Stimulated activated naive CD8-positive, alpha-beta T cell treated with anti-CD3 and anti-CD28 coated beads, Interleukin-15, Interleukin-2, amounts not matched to agents 100 U/mL and 50 U/mL, for 24 hours (primary cell): ENCODE measurements at regions not wholly inside any gene's neighbourhood (a gene's known extent, or its start where the extent isn't known, plus 50 kb on each side); places are given as distances from the start of the nearest gene placed in this dataset.

ENCODE experiments used
- ATAC-seq: fragments of 150-1000 bp; cut with Tn5 transposase; one replicate; pipeline ENCODE4 v1.10.0; 2021
- DNase-seq: peaks from one replicate; pipeline ENCODE4 v3.0.0; 2021

DNA sequence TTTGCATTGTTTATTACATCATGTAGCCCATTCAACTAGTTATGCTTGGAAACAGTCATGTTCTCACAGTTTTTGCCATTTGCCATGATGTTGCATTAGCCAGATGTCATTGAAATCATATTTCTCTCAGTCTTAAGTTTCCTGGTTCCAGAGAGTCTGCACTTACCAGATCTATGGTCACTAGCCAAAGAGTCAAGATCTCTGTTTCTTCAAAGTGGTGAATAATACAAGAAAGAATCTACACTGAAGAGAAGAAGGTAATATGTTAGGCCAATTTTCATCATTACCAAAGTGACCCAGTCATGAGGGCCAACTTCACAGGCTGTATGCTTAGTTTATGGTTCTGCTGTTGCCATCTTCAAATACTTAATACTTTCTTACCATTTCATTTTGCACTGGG is 89.0 kb upstream of the PHYHIPL start:
- DNase-seq, result no peak
- no peak for ATAC-seq

- no peak for ATAC-seq
- no peak for DNase-seq
Observed at GRCh38 chr10:59088912-59089573, 87.4 kb upstream of the PHYHIPL start.

DNA sequence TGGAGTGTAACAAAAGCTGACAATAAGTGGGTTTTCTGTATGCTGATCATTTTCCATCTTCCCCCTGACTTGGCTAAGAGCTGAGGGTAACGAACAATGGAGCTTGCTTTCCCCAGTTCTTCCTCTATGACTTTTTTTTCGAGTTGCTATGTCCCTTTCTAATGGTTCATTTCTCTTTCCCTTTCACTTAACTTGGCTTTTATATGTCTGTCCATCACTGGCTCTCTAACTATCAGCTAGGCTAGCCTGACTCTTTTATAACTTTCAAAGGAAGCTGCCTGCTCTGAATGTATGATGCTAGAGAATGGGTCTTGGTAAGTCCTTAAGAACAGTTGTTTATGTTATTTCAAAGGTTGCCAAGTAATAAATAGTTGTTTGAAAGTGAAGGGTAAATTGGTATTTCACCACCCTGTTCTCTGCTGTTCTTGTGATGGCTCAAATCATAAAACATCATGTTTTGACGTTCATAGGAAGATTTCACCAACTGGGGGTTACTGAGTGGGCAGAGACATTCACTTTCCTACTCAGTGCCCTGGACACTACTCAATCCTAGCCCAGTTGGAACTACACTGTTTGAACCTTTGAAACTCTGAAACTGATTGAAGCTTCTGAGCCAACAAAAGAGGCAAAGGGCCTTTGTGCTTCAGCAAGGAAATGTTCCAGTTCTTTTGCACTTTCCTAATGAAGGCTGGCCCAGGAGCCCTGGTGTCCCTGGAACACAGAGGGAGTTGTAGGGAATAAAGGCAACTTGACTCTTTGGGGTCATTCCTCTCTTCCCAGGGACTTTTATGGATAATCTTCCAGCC is 85.4 kb upstream of the PHYHIPL start:
- DNase-seq, result no peak
- ATAC-seq, result no peak

- DNase-seq (no peak), ATAC-seq (no peak)
Observed at GRCh38 chr10:59093461-59093860, 83.0 kb upstream of the PHYHIPL start.

- ATAC-seq, result no peak
- DNase-seq, result no peak
Observed at GRCh38 chr10:59096631-59097030, 79.8 kb upstream of the PHYHIPL start.

DNA sequence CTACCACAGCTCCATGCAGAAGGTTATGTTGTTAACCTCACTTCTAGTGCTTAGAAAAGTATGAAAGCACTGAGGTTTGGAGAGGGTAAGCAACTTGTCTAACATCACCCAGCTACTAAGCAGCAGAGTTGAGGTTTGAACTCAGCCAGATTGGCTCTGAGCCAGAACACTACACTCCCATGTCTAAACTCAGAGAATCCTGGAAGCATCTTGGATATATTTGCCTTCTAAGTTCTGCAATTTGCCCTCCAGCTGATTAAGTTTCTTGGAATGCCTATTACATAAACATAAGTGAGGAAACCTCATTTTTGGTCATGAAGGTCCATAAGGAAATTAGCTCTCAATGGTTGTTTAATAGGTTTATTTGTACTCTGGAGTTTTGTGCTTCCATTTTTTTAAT is 78.1 kb upstream of the PHYHIPL start:
- DNase-seq (no peak), ATAC-seq (no peak)

- ATAC-seq (no peak), DNase-seq (no peak)
Observed at GRCh38 chr10:59098831-59099452, 77.5 kb upstream of the PHYHIPL start.

DNA sequence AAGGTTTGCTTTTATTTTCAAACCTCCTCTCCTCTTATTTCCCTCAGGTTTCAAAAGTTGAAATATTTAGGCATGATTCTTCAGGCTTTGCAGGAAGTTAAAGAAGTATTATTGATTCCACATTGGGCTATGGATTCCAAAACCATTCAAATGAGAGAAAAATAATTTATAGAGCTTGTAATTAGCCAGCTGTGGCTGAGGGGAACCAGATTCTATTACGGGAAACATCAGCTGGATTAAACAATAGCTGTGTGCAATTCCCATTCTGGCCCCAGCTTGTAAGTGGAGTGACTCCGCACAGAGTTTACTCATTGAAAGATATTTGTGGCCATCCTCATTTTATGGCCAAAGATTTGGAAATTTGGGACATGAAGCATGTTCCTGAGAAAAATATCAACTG is 77.0 kb upstream of the PHYHIPL start:
- ATAC-seq, result no peak
- no peak for DNase-seq

GRCh38 chr10:59102394-59102793 is 74.0 kb upstream of the PHYHIPL start:
- no peak for ATAC-seq
- no peak for DNase-seq

GRCh38 chr10:59104186-59104585 is 72.3 kb upstream of the PHYHIPL start:
- DNase-seq (no peak), ATAC-seq (no peak)

DNA sequence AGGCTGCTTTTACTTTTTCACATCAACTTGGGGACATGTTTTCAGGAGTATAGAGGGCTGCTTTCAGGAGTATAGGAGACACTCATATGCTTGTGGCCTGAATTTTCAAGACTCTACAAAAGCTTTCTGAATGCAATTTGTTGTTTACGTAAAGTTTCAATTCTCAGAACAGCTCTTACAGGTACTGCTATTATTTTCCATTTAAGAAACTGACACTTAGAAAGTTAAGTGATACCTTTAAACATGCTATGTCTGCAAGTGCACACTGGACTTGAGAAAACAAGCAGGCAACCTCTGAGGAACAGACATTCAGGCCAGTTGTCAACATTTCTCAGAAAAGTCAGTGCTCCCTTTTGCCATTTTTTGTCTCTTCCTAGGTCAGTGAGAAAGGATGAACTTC is 70.0 kb upstream of the PHYHIPL start:
- ATAC-seq, result no peak
- DNase-seq, result no peak

GRCh38 chr10:59107147-59107546 is 69.3 kb upstream of the PHYHIPL start:
- no peak for DNase-seq
- ATAC-seq, result no peak

DNA sequence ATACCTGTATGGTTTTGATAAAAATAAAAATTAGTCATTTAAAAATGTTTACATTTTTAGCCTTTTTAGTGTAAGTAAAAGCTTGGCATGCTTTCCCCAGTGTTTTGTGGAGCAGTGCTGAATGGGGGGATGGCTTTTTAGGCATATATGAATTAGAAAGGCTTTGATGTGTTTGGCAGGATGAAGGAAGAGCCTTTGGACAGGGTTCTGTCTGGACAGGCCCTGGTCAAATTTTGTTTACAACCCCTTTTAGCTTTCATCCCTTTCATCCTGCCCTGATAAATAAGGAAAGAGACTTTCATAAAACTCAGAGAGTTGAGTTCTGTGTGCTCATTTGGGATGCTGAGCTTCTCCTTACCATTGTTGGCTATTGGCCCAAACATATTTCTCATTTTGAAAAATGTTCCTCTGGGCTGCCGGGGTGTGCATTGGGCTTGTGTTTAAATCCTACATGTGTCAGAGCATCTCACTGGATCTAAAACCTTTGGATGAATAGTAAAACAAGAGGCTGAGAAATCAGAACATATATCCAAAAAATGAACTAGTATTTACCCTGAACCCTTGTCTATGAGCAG is 68.1 kb upstream of the PHYHIPL start:
- no peak for DNase-seq
- ATAC-seq, result no peak

GRCh38 chr10:59108886-59109288 is 67.6 kb upstream of the PHYHIPL start:
- DNase-seq, result no peak
- ATAC-seq, result no peak

- ATAC-seq, result no peak
- no peak for DNase-seq
Observed at GRCh38 chr10:59109826-59110225, 66.6 kb upstream of the PHYHIPL start.

DNA sequence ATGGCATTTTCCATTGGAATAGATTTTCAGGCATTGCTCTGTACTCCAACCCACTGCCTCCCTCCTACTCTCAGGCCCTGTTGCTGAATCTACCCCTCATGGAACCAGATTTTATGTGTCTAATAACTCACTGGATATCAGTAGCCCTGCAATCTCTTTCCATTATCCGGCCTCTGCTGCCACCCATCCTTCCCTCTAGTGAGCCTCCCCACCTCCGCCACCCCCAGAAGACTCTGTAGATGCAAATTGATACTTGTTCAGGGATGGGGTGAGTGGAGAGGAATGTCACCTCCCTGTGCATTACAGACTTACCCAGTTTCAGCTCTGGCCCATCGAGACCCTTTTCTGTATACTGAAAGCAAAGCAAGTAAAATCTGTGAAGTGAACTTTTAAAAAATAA is 52.3 kb upstream of the PHYHIPL start:
- no peak for DNase-seq
- ATAC-seq, result no peak

- ATAC-seq, result no peak
- DNase-seq, result no peak
Observed at GRCh38 chr10:59125666-59126065, 50.8 kb upstream of the PHYHIPL start.

GRCh38 chr10:59126261-59126660 is 50.2 kb upstream of the PHYHIPL start:
- DNase-seq, result no peak
- ATAC-seq, result no peak
